Peyer's patch (tissue), 4 donors: ENCODE measurements at regions not wholly inside any gene's neighbourhood (a gene's known extent, or its start where the extent isn't known, plus 50 kb on each side); places are given as distances from the start of the nearest gene placed in this dataset.

Experiments
- DNase-seq, 3 donors: peaks; one replicate each; pipeline ENCODE4 v3.0.0-alpha.2; 2017 to 2019
- H3K27ac ChIP-seq, 4 donors: fragments of 200-600 bp; sonication (generic); one replicate each; pipeline ENCODE4 v1.5.1; 2016 to 2019
- H3K27me3 ChIP-seq, 2 donors: fragments of 200-600 bp; sonication (generic); one replicate each; pipeline ENCODE4 v1.5.1; 2019
- H3K36me3 ChIP-seq, 3 donors: fragments of 200-600 bp; sonication (generic); one replicate each; pipeline ENCODE4 v1.5.1; 2016 to 2019
- H3K4me1 ChIP-seq, 4 donors: fragments of 200-600 bp; sonication (generic); one replicate each; pipeline ENCODE4 v1.5.1; 2016 to 2019
- H3K4me3 ChIP-seq, 4 donors: fragments of 200-600 bp; sonication (generic); 1 replicate in 3 of 4; 2 replicates in 1 of 4; pipeline ENCODE4 v1.5.1; 2016 to 2019; ENCODE audit warnings: mild to moderate bottlenecking in 1 of 4
- H3K9me3 ChIP-seq, 4 donors: fragments of 200-600 bp; sonication (generic); one replicate each; pipeline ENCODE4 v1.5.1; 2016 to 2019; ENCODE audit warnings: mild to moderate bottlenecking in 1 of 4
- POLR2A ChIP-seq, 2 donors: fragments of 450-650 bp; IDR thresholded peaks; one replicate each; pipeline ENCODE4 v1.5.1; 2017; ENCODE audit warnings: antibody characterized with exemption in 2 of 2, mild to moderate bottlenecking in 2 of 2, moderate library complexity in 2 of 2
- TF ChIP-seq, protein P1 (sequence below), 6 experiments: fragments of 450-650 bp in 4 of 6; fragments of 200-600 bp in 2 of 6; sonication (generic) in 1 of 6; IDR thresholded peaks; one replicate each; pipeline ENCODE4 v1.5.1; 2017 to 2019; ENCODE audit warnings: antibody characterized with exemption in 6 of 6, mild to moderate bottlenecking in 3 of 6, moderate library complexity in 1 of 6

DNA sequence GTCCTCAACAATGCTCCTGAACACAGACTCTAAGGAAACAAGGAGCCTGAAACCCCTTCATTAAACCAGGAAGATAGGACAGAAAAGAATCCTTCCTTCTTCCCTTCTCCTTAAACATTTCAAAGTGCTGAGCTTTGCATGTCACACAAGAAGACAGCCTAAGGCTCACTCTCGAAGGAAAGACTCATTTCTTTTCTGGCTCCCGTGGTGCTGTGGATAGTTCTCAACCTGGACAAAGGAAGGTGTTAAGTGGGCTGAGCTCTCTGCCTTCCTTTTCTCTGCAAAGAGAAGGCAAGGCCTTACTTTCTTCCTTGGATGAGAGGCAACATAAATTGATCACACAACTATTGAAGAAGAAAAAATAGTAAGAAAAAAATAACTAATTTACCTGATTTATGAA lies 452.4 kb upstream of the DDI1 start:
- Histone ChIP-seq H3K4me1 (no peaks in the 10 kb centered on the region), H3K36me3 (no peaks in the 10 kb centered on the region), H3K27me3 (no peaks in the 10 kb centered on the region), H3K9me3 (no peaks in the 10 kb centered on the region), H3K27ac (no peak overlapping the region), H3K4me3 (no peak overlapping the region)
- DNase-seq = no peak
- no peak for TF ChIP-seq POLR2A (IDR thresholded peaks at IDR 0.05)
- TF ChIP-seq, protein P1, sequence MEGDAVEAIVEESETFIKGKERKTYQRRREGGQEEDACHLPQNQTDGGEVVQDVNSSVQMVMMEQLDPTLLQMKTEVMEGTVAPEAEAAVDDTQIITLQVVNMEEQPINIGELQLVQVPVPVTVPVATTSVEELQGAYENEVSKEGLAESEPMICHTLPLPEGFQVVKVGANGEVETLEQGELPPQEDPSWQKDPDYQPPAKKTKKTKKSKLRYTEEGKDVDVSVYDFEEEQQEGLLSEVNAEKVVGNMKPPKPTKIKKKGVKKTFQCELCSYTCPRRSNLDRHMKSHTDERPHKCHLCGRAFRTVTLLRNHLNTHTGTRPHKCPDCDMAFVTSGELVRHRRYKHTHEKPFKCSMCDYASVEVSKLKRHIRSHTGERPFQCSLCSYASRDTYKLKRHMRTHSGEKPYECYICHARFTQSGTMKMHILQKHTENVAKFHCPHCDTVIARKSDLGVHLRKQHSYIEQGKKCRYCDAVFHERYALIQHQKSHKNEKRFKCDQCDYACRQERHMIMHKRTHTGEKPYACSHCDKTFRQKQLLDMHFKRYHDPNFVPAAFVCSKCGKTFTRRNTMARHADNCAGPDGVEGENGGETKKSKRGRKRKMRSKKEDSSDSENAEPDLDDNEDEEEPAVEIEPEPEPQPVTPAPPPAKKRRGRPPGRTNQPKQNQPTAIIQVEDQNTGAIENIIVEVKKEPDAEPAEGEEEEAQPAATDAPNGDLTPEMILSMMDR (IDR thresholded peaks at IDR 0.05) = no peak

DNA sequence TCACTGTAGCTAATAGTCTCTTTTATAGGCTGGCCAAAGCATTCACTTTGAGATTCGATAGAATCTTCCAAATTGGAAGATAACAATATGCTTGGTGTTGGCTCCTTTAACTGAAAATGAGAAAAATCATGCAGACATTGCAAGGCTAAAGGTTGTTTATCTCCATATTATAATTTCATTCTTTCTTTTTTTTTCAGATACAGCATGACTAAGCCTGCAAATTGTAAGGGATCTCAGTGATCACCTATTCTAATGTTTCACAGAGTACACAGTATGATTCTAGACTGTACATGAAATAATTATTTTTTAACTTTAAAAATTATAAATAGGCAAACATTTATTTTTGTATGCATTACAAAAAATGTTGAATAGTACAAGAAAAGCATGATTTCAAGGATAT lies 451.7 kb upstream of the DDI1 start:
- H3K27ac ChIP-seq = no peak overlapping the region
- no peaks in the 10 kb centered on the region for H3K27me3 ChIP-seq
- H3K36me3 ChIP-seq = no peaks in the 10 kb centered on the region
- no peaks in the 10 kb centered on the region for H3K4me1 ChIP-seq
- TF ChIP-seq POLR2A (IDR thresholded peaks at IDR 0.05) = no peak
- TF ChIP-seq, protein P1 (IDR thresholded peaks at IDR 0.05) = no peak
- DNase-seq = no peak
- H3K4me3 ChIP-seq = no peak overlapping the region
- no peaks in the 10 kb centered on the region for H3K9me3 ChIP-seq

DNA sequence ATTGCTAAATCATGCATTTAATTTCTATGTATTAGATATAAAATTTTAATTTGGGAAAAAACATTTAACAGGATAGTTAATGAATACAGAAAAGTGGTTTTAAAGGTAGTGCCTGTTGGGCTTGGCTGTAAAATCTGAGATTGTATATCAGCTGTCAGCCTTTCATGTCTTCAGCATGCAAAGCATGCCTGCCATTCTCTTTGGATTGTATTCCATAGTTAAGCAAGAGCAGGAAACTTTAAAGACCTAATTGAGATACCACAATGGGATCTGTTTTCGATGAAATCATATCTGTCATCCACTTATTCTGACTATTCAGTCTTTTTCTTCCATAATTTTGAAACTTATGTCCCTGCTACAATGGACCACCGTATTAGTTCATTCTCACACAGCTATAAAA lies 451.0 kb upstream of the DDI1 start:
- H3K36me3 ChIP-seq = no peaks in the 10 kb centered on the region
- no peaks in the 10 kb centered on the region for H3K4me1 ChIP-seq
- H3K27ac ChIP-seq = no peak overlapping the region
- H3K9me3 ChIP-seq = no peaks in the 10 kb centered on the region
- DNase-seq = no peak
- no peak overlapping the region for H3K4me3 ChIP-seq
- TF ChIP-seq, protein P1 (IDR thresholded peaks at IDR 0.05) = no peak
- H3K27me3 ChIP-seq = no peaks in the 10 kb centered on the region

GRCh38 chr11:103585911-103586310 lies 450.5 kb upstream of the DDI1 start:
- no peaks in the 10 kb centered on the region for H3K9me3 ChIP-seq
- H3K36me3 ChIP-seq = no peaks in the 10 kb centered on the region
- H3K4me3 ChIP-seq = no peak overlapping the region
- DNase-seq = no peak
- H3K27me3 ChIP-seq = no peaks in the 10 kb centered on the region
- TF ChIP-seq, protein P1 (IDR thresholded peaks at IDR 0.05) = no peak
- TF ChIP-seq POLR2A (IDR thresholded peaks at IDR 0.05) = no peak
- H3K27ac ChIP-seq = no peak overlapping the region
- no peaks in the 10 kb centered on the region for H3K4me1 ChIP-seq

DNA sequence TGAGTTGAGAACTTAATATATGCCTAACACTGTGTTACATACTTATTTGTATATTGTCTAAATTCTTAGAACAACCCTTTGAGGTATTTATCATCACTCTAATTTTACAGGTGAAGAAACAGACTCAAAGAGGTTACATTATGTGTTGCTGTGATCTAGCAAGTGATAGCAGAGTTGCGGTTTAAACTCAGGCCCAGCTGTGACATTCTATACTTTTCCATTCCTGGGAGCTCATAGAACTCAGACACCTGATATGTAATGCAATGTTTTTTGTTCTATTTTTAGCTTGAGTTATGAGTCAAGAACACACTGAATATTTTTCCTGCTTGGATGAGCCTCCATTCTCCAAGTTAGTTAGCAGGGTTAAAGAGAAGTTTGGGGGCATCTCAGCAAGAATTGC lies 449.7 kb upstream of the DDI1 start:
- no peaks in the 10 kb centered on the region for H3K27me3 ChIP-seq

More for the DNA sequence above, 449.7 kb upstream of the DDI1 start:
- H3K9me3 ChIP-seq = no peaks in the 10 kb centered on the region
- H3K27ac ChIP-seq = no peak overlapping the region
- DNase-seq = no peak
- H3K36me3 ChIP-seq = no peaks in the 10 kb centered on the region
- TF ChIP-seq, protein P1 (IDR thresholded peaks at IDR 0.05) = no peak
- no peak for TF ChIP-seq POLR2A (IDR thresholded peaks at IDR 0.05)
- H3K4me3 ChIP-seq = no peak overlapping the region
- no peaks in the 10 kb centered on the region for H3K4me1 ChIP-seq
